ENCODE measurements at regions not wholly inside any gene's neighbourhood (a gene's known extent, or its start where the extent isn't known, plus 50 kb on each side); places are given as distances from the start of the nearest gene placed in this dataset.

DNA sequence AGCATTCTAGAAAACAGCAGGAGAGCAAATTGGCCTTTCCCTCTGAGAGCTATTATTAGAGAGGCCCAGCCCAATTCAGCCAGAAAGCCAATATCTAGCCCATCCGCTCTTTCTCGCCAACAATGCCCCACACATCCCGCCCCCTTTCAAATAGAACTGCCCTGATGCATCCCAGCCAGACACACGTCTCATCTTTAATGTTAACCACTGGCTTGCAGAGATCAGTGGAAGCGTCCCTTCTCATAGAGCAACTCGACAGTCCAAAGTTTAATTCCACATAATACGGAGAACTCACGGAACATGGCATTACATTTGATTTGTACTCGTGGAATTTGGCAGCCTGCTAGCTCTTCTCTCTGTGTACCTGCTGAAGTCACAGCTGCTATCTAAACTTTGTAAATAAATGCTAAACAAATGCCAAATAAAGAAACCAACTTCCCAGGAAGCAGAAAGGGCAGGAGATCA is 304.4 kb downstream of the DHX15 start:
- Mint-ChIP-seq H3K27ac (ENCODE audit: unreplicated experiment) (no peak overlapping the region), H3K4me1 (ENCODE audit: low read depth) (peaks cover 9% of the 10 kb centered on the region), H3K36me3 (ENCODE audit: low read depth) (no peaks in the 10 kb centered on the region), H3K9me3 (ENCODE audit: low read depth) (peaks cover 4% of the 10 kb centered on the region), H3K4me3 (ENCODE audit: unreplicated experiment) (no peak overlapping the region), H3K27me3 (ENCODE audit: low read depth) (no peaks in the 10 kb centered on the region)
- TF ChIP-seq, protein P1, sequence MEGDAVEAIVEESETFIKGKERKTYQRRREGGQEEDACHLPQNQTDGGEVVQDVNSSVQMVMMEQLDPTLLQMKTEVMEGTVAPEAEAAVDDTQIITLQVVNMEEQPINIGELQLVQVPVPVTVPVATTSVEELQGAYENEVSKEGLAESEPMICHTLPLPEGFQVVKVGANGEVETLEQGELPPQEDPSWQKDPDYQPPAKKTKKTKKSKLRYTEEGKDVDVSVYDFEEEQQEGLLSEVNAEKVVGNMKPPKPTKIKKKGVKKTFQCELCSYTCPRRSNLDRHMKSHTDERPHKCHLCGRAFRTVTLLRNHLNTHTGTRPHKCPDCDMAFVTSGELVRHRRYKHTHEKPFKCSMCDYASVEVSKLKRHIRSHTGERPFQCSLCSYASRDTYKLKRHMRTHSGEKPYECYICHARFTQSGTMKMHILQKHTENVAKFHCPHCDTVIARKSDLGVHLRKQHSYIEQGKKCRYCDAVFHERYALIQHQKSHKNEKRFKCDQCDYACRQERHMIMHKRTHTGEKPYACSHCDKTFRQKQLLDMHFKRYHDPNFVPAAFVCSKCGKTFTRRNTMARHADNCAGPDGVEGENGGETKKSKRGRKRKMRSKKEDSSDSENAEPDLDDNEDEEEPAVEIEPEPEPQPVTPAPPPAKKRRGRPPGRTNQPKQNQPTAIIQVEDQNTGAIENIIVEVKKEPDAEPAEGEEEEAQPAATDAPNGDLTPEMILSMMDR (IDR thresholded peaks at IDR 0.05), result no peak
- DNase-seq (ENCODE audit: low spot score), result no peak

DNA sequence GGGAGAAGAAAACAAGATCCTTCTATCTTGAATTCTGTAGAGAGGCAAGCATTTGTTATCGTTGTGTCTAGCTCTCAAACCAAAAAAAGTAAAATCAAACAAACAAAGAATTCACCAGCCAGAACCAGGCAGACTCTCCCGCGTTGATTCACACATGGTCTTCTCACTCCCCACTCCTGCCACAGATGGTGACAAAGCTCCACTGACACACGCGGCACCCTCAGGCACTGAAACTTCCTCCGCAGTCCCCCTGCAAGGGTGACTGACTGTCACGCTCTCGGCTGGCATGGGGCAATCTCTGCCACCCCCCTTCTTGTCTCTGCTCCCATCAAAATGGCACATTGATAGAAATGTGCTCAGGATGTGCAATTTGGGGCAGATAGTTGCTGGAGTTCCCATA is 304.9 kb downstream of the DHX15 start:
- Mint-ChIP-seq H3K9me3 (ENCODE audit: low read depth) (peaks cover 4% of the 10 kb centered on the region), H3K27ac (ENCODE audit: unreplicated experiment) (no peak overlapping the region), H3K36me3 (ENCODE audit: low read depth) (no peaks in the 10 kb centered on the region), H3K4me3 (ENCODE audit: unreplicated experiment) (no peak overlapping the region), H3K4me1 (ENCODE audit: low read depth) (peaks cover 13% of the 10 kb centered on the region), H3K27me3 (ENCODE audit: low read depth) (no peaks in the 10 kb centered on the region)
- no peak for DNase-seq (ENCODE audit: low spot score)
- TF ChIP-seq, protein P1 (IDR thresholded peaks at IDR 0.05), result no peak

DNA sequence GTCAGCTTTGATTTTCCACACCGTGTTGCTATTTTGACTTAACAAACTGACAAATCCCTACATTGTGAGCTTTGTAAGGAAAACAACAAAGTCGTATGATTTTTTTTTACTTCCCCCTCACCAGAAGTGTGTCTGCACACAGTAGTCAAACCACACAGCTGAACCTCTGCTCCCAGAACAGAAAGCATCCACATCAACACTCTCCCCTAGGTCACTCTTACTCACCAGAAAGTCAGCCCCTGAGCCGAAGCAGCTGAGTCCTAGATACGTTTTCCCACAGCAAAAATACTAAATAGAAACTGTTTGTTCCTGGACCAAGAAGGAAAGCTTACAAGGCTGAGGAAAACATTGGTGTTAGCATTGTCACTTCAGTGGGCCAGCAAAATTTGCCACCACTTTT is 305.7 kb downstream of the DHX15 start:
- Mint-ChIP-seq H3K27me3 (ENCODE audit: low read depth) (no peaks in the 10 kb centered on the region), H3K9me3 (ENCODE audit: low read depth) (peaks cover 8% of the 10 kb centered on the region), H3K27ac (ENCODE audit: unreplicated experiment) (peak overlapping the region; percentile 15), H3K4me3 (ENCODE audit: unreplicated experiment) (no peak overlapping the region), H3K4me1 (ENCODE audit: low read depth) (peaks cover 18% of the 10 kb centered on the region), H3K36me3 (ENCODE audit: low read depth) (no peaks in the 10 kb centered on the region)
- DNase-seq (ENCODE audit: low spot score), result no peak
- TF ChIP-seq, protein P1 (IDR thresholded peaks at IDR 0.05), result no peak

DNA sequence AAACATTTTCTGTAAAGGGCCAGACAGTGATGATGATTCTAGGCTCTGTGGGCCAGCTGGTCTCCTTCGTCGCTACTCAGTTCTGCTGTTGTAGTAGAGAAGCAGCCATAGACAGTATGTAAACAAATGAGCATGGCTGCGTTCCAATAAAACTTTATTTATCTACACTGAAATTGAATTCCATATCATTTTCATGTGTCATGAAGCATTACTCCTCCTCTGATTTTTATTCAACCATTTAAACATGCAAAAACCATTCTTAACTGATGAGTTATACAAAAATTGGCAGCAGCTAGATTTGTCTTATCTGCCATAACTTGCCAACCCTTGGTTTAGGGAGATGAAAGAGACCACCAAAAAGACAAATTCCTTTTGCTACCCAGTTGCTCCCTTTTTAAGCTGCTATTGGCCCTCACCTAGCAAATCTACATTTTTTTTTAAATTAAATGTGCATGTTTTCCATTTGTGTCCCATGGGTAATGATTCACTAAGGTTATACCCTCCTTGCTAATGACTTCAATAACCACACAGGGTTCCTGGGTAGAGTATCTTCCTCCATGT is 309.9 kb downstream of the DHX15 start:
- peaks cover 22% of the 10 kb centered on the region for H3K4me1 Mint-ChIP-seq (ENCODE audit: low read depth)
- TF ChIP-seq, protein P1 (IDR thresholded peaks at IDR 0.05), result no peak
- no peaks in the 10 kb centered on the region for H3K27me3 Mint-ChIP-seq (ENCODE audit: low read depth)
- no peaks in the 10 kb centered on the region for H3K36me3 Mint-ChIP-seq (ENCODE audit: low read depth)
- peaks cover 4% of the 10 kb centered on the region for H3K9me3 Mint-ChIP-seq (ENCODE audit: low read depth)
- DNase-seq (ENCODE audit: low spot score), result no peak
- no peak overlapping the region for H3K27ac Mint-ChIP-seq (ENCODE audit: unreplicated experiment)
- H3K4me3 Mint-ChIP-seq (ENCODE audit: unreplicated experiment), result no peak overlapping the region

DNA sequence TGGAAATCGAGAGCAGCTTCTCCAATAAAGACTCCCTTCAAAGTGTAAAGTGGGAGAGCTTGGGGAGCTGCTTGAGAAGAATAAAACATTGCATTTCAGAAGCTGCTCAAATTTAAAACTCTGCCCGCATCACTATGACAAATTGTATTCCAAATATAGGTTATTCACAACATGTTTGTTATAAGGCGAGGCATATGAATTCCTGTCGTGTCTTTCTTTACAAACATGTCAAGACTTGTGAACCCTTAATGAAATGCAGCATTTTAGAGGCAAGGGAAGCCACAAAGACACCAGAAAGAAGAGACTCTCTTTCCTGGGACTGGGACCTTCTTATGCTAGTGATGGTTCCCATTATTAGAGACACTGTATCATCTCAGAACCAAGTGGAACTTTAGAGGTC is 311.2 kb downstream of the DHX15 start:
- Mint-ChIP-seq H3K4me3 (ENCODE audit: unreplicated experiment) (no peak overlapping the region), H3K27me3 (ENCODE audit: low read depth) (no peaks in the 10 kb centered on the region), H3K9me3 (ENCODE audit: low read depth) (peaks cover 4% of the 10 kb centered on the region), H3K4me1 (ENCODE audit: low read depth) (peaks cover 13% of the 10 kb centered on the region), H3K36me3 (ENCODE audit: low read depth) (no peaks in the 10 kb centered on the region), H3K27ac (ENCODE audit: unreplicated experiment) (no peak overlapping the region)
- DNase-seq (ENCODE audit: low spot score), result no peak
- TF ChIP-seq, protein P1 (IDR thresholded peaks at IDR 0.05), result no peak

All from chondrocyte (in vitro differentiated cells).